ENCODE measurements at regions not wholly inside any gene's neighbourhood (a gene's known extent, or its start where the extent isn't known, plus 50 kb on each side); places are given as distances from the start of the nearest gene placed in this dataset.
"Not testable (repeated sequence)": the region's sequence is repeated elsewhere in the genome, so short reads cannot be mapped to it uniquely, and the experiment has no call there.

GRCh38 chr1:170436928-170437327 lies 95.0 kb upstream of the GORAB start:
- H3K4me3 Mint-ChIP-seq: no peak overlapping the region
- H3K27ac Mint-ChIP-seq: no peak overlapping the region
- DNase-seq (ENCODE audit: low spot score): no peak
- no peak for ATAC-seq
- peaks cover 0 to 32% of the 10 kb centered on the region in 2 donors for H3K27me3 Mint-ChIP-seq
- H3K4me1 Mint-ChIP-seq (ENCODE audit: low read depth in 2 of 2): no peaks in the 10 kb centered on the region
- no peaks in the 10 kb centered on the region for H3K36me3 Mint-ChIP-seq
- no peaks in the 10 kb centered on the region for H3K9me3 Mint-ChIP-seq

- Mint-ChIP-seq H3K27me3 (peaks cover 0 to 15% of the 10 kb centered on the region in 2 donors), H3K27ac (no peak overlapping the region), H3K4me1 (ENCODE audit: low read depth in 2 of 2) (no peaks in the 10 kb centered on the region), H3K4me3 (no peak overlapping the region), H3K9me3 (no peaks in the 10 kb centered on the region), H3K36me3 (no peaks in the 10 kb centered on the region)
- ATAC-seq (no peak), DNase-seq (ENCODE audit: low spot score) (no peak)
Observed at GRCh38 chr1:170445096-170445495, 86.9 kb upstream of the GORAB start.

- ATAC-seq (no peak), DNase-seq (ENCODE audit: low spot score) (no peak)
- no peaks in the 10 kb centered on the region for H3K36me3 Mint-ChIP-seq
- H3K4me1 Mint-ChIP-seq (ENCODE audit: low read depth in 2 of 2): no peaks in the 10 kb centered on the region
- no peak overlapping the region for H3K4me3 Mint-ChIP-seq
- no peak overlapping the region for H3K27ac Mint-ChIP-seq
- no peaks in the 10 kb centered on the region for H3K9me3 Mint-ChIP-seq
- H3K27me3 Mint-ChIP-seq: peaks cover 0 to 12% of the 10 kb centered on the region in 2 donors
Observed at GRCh38 chr1:170448661-170449158, 83.3 kb upstream of the GORAB start.

- not testable (repeated sequence) for DNase-seq (ENCODE audit: low spot score); H3K36me3 Mint-ChIP-seq; H3K27ac Mint-ChIP-seq; ATAC-seq; H3K4me1 Mint-ChIP-seq (ENCODE audit: low read depth in 2 of 2); H3K4me3 Mint-ChIP-seq
- Mint-ChIP-seq H3K27me3 (peaks cover 3 to 49% of the 10 kb centered on the region in 2 donors), H3K9me3 (peaks cover 13% of the 10 kb centered on the region)
Observed at GRCh38 chr1:170457325-170458050, 74.5 kb upstream of the GORAB start.

GRCh38 chr1:170460001-170460400 lies 72.0 kb upstream of the GORAB start:
- Mint-ChIP-seq H3K36me3 (no peaks in the 10 kb centered on the region), H3K27ac (no peak overlapping the region), H3K4me3 (no peak overlapping the region), H3K9me3 (peaks cover 10% of the 10 kb centered on the region), H3K4me1 (ENCODE audit: low read depth in 2 of 2) (no peaks in the 10 kb centered on the region), H3K27me3 (peaks cover 6 to 40% of the 10 kb centered on the region in 2 donors)
- no peak for ATAC-seq
- no peak for DNase-seq (ENCODE audit: low spot score)

GRCh38 chr1:170460414-170461155 lies 71.4 kb upstream of the GORAB start:
- H3K27ac Mint-ChIP-seq: no peak overlapping the region
- DNase-seq (ENCODE audit: low spot score): no peak
- no peaks in the 10 kb centered on the region for H3K4me1 Mint-ChIP-seq (ENCODE audit: low read depth in 2 of 2)
- H3K4me3 Mint-ChIP-seq: no peak overlapping the region
- H3K9me3 Mint-ChIP-seq: peaks cover 6% of the 10 kb centered on the region
- H3K36me3 Mint-ChIP-seq: no peaks in the 10 kb centered on the region
- H3K27me3 Mint-ChIP-seq: peaks cover 7 to 43% of the 10 kb centered on the region in 2 donors
- no peak for ATAC-seq

- Mint-ChIP-seq H3K36me3 (no peaks in the 10 kb centered on the region), H3K4me3 (no peak overlapping the region), H3K9me3 (peaks cover 5% of the 10 kb centered on the region), H3K4me1 (ENCODE audit: low read depth in 2 of 2) (no peaks in the 10 kb centered on the region), H3K27me3 (peaks cover 7 to 49% of the 10 kb centered on the region in 2 donors), H3K27ac (no peak overlapping the region)
- DNase-seq (ENCODE audit: low spot score): no peak
- ATAC-seq: no peak
Observed at GRCh38 chr1:170461291-170461747, 70.6 kb upstream of the GORAB start.

GRCh38 chr1:170461762-170462384 lies 70.1 kb upstream of the GORAB start:
- DNase-seq (ENCODE audit: low spot score) (no peak), ATAC-seq (no peak)
- no peaks in the 10 kb centered on the region for H3K4me1 Mint-ChIP-seq (ENCODE audit: low read depth in 2 of 2)
- peaks cover 4% of the 10 kb centered on the region for H3K36me3 Mint-ChIP-seq
- H3K27me3 Mint-ChIP-seq: peaks cover 7 to 49% of the 10 kb centered on the region in 2 donors
- no peak overlapping the region for H3K4me3 Mint-ChIP-seq
- H3K27ac Mint-ChIP-seq: no peak overlapping the region
- H3K9me3 Mint-ChIP-seq: peaks cover 10% of the 10 kb centered on the region

GRCh38 chr1:170470121-170470520 lies 61.8 kb upstream of the GORAB start:
- H3K4me1 Mint-ChIP-seq (ENCODE audit: low read depth in 2 of 2): no peaks in the 10 kb centered on the region
- H3K27me3 Mint-ChIP-seq: peaks cover 7 to 44% of the 10 kb centered on the region in 2 donors
- no peak overlapping the region for H3K4me3 Mint-ChIP-seq
- ATAC-seq (no peak), DNase-seq (ENCODE audit: low spot score) (no peak)
- no peak overlapping the region for H3K27ac Mint-ChIP-seq
- H3K9me3 Mint-ChIP-seq: peaks cover 7% of the 10 kb centered on the region
- peaks cover 7% of the 10 kb centered on the region for H3K36me3 Mint-ChIP-seq

GRCh38 chr1:170471398-170472053 lies 60.4 kb upstream of the GORAB start:
- no peaks in the 10 kb centered on the region for H3K4me1 Mint-ChIP-seq (ENCODE audit: low read depth in 2 of 2)
- no peak overlapping the region for H3K27ac Mint-ChIP-seq
- H3K27me3 Mint-ChIP-seq: peaks cover 7 to 34% of the 10 kb centered on the region in 2 donors
- peaks cover 6% of the 10 kb centered on the region for H3K36me3 Mint-ChIP-seq
- no peak overlapping the region for H3K4me3 Mint-ChIP-seq
- H3K9me3 Mint-ChIP-seq: peaks cover 6% of the 10 kb centered on the region
- ATAC-seq (no peak), DNase-seq (ENCODE audit: low spot score) (no peak)

- Mint-ChIP-seq H3K27me3 (peaks cover 2 to 12% of the 10 kb centered on the region in 2 donors), H3K27ac (no peak overlapping the region), H3K4me3 (no peak overlapping the region), H3K4me1 (ENCODE audit: low read depth in 2 of 2) (no peaks in the 10 kb centered on the region), H3K9me3 (no peaks in the 10 kb centered on the region), H3K36me3 (no peaks in the 10 kb centered on the region)
- ATAC-seq (no peak), DNase-seq (ENCODE audit: low spot score) (no peak)
Observed at GRCh38 chr1:170481000-170481399, 51.0 kb upstream of the GORAB start.

Data from natural killer cell treated with Interleukin-12 subunit alpha and Interleukin-12 subunit beta and Interleukin-15 and Interleukin-18, amount 100 ng/mL, for 72 hours (primary cell).